ENCODE measurements at regions not wholly inside any gene's neighbourhood (a gene's known extent, or its start where the extent isn't known, plus 50 kb on each side); places are given as distances from the start of the nearest gene placed in this dataset.

DNA sequence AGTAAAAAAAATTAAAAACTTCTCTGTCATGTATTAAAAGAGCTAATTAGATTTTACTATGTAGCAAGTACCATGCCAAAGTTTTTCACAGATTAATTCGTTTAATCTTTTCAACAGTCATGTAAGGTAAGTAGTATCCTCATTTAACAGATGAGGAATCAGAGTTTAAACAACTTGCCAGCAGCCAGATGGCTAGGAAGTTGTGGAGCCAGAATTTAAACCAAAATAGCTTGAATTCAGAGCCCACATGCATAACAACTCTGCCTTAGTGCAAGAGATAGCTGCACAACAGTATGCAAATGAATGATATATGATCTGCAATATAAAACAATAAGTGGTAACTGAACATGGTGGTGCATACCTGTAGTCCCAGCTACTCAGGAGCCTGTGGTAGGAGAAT, 75.3 kb downstream of the NAP1L3 start:
- no peak for DNase-seq

DNA sequence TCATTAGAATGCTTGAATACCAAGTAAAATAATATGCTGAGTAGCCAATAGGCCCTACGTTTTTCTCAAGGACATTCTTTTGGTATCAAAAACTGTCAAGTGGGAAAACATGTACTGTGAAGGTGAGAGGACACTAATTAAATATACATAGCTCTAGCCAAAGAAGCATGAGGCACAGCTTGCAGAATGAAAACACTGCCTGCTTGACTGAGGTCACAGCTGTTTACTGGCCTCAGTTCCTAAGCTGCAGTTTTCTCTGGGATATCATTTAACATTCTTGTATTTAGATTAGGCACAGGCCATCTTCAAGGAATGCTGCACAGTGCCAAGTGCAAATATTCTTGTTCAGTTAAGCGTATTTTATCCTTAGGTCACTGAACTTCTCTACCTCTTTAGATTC, 78.6 kb downstream of the NAP1L3 start:
- DNase-seq: no peak

GRCh38 chrX:93593966-93594365, 79.4 kb downstream of the NAP1L3 start:
- no peak for DNase-seq

DNA sequence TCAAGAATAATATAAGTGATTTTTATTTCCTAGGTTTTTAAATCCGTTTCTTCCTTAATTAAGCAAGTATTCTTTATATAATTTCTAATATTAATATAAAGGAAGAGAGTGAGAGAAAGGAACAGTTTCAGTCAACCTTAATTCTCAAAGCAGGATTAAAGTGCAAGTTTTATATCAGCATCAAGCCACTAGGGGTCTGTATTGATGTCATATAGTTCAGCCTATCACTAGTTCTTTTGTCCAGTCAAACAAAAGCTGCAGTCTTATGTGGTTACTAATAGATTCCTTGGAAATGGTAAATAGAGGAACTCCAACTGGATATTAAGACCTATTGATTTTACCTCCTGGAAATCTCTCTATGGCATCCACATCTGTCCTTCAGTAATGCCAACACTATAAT, 82.0 kb downstream of the NAP1L3 start:
- DNase-seq: no peak

DNA sequence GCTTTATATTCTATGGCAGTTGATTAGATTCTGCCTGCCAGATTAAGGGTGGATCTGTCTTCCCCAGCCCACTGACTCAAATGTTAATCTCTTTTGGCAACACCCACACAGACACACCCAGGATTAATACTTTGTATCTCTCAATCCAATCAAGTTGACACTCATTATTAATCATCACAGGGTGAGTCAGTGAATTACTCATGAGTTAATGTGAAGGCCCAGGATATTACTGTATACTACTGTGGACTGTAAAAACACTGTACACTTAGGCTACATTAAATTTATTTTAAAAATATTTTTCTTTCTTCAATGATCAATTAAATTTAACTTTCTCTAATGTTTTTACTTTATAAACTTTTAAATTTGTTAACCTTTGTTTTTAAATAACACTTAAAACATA, 87.7 kb downstream of the NAP1L3 start:
- DNase-seq: no peak

GRCh38 chrX:93580634-93581033, 92.7 kb downstream of the NAP1L3 start:
- DNase-seq: peak in 1 of 2 experiments; percentile 50

GRCh38 chrX:93538575-93538974, 134.8 kb downstream of the NAP1L3 start:
- DNase-seq: no peak

- no peak for DNase-seq
These were observed 144.5 kb downstream of the NAP1L3 start for GRCh38 chrX:93528917-93529316.
